ENCODE measurements at regions not wholly inside any gene's neighbourhood (a gene's known extent, or its start where the extent isn't known, plus 50 kb on each side); places are given as distances from the start of the nearest gene placed in this dataset.

DNA sequence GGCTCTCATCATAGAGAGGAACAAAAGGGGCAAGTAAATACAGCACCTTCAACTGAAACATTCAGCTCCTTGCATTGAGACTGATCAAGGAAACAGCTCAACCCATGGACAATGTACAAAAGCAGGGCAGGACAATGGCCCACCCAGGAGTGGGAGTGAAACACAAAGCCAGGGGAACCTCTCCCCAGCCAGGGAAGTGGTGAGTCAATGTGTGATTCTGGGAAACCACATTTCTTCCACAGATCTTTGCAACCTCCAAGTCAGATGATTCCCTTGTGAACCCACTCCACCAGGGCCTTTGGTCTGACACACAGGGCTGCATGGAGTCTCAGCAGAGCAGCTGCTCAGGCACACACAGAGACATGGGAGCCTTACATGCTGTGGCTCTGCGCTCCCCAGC lies 294.5 kb downstream of the NR4A2 start:
- Histone ChIP-seq H3K4me1 (no peaks in the 10 kb centered on the region), H3K27ac (no peak overlapping the region), H3K27me3 (no peaks in the 10 kb centered on the region), H3K9me3 (no peaks in the 10 kb centered on the region), H3K4me3 (no peak overlapping the region), H3K36me3 (no peaks in the 10 kb centered on the region)
- no peak for DNase-seq
- TF ChIP-seq, protein P1, sequence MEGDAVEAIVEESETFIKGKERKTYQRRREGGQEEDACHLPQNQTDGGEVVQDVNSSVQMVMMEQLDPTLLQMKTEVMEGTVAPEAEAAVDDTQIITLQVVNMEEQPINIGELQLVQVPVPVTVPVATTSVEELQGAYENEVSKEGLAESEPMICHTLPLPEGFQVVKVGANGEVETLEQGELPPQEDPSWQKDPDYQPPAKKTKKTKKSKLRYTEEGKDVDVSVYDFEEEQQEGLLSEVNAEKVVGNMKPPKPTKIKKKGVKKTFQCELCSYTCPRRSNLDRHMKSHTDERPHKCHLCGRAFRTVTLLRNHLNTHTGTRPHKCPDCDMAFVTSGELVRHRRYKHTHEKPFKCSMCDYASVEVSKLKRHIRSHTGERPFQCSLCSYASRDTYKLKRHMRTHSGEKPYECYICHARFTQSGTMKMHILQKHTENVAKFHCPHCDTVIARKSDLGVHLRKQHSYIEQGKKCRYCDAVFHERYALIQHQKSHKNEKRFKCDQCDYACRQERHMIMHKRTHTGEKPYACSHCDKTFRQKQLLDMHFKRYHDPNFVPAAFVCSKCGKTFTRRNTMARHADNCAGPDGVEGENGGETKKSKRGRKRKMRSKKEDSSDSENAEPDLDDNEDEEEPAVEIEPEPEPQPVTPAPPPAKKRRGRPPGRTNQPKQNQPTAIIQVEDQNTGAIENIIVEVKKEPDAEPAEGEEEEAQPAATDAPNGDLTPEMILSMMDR (IDR thresholded peaks at IDR 0.05) = no peak
- TF ChIP-seq POLR2A (IDR thresholded peaks at IDR 0.05) = no peak

DNA sequence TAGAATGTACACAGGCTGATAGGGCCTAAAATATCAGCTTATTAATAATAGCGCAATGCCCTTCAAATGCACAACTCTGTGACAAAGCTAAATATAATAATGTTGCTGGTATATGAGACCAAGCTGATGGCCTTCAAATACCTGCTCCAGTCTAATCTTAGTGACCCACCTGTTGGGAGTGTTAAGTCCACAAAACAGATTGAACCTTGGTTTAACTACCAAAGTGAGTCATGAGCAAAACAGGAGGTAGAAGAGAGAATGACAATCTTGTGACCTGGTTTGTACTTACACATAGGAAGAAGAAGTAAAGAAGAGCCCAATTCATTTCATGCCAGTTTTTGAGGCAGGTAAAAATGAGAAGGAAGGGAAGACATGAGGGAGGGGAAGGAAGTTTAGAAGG lies 295.0 kb downstream of the NR4A2 start:
- Histone ChIP-seq H3K27me3 (no peaks in the 10 kb centered on the region), H3K9me3 (no peaks in the 10 kb centered on the region), H3K4me3 (no peak overlapping the region), H3K4me1 (no peaks in the 10 kb centered on the region), H3K36me3 (no peaks in the 10 kb centered on the region), H3K27ac (no peak overlapping the region)
- no peak for TF ChIP-seq POLR2A (IDR thresholded peaks at IDR 0.05)
- DNase-seq = no peak

DNA sequence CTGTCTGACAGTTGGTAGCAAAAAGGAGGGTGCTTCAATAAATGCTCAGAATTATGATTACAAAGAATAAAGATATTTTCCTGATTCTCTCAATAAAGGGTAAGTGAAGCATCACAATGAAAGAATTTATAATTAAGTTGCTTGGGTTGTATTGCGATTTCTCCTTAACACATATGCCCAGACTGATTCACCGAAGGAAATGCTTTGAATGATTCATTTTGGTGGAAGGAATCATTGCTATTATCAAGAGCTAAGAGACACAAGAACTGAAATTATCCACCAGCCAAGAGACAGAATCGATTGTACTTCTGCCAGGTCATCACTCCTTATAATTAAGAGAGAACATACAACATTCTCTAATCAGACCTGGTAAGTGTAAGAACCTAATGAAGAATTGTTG lies 301.4 kb downstream of the NR4A2 start:
- Histone ChIP-seq H3K36me3 (no peaks in the 10 kb centered on the region), H3K27ac (no peak overlapping the region), H3K27me3 (no peaks in the 10 kb centered on the region), H3K4me1 (no peaks in the 10 kb centered on the region), H3K4me3 (no peak overlapping the region), H3K9me3 (no peaks in the 10 kb centered on the region)
- TF ChIP-seq, protein P1 (IDR thresholded peaks at IDR 0.05) = no peak
- DNase-seq = no peak

DNA sequence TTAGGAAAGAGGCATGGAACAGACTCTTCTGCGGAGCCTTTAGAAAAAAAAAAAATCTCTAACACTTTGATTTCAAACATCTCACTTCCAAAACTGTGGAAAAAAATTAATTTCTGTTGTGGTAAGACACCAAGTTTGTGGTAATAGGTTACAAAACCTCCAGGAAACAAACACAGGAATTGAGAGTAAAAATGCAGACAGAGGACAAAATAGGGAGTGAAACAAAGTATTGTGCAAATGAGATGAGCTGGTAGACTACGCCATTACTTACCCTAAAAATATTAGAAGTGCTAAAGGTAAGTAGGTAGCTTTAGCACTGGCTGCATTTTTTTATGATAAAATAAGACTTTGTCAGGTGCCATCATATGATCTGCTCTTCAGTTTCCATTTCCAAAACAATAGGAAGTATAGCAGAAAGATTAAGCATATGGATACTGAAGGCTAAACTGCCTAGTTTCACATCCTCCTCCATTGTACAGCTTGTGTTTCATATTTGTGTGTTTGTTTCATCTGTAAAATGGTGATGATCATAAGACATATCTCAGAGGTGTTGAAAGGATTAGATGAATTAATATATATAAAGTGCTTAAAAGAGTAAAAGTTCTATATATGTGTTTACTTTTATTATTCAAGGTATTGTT lies 309.2 kb downstream of the NR4A2 start:
- H3K9me3 ChIP-seq = no peaks in the 10 kb centered on the region
- H3K27me3 ChIP-seq = no peaks in the 10 kb centered on the region
- no peak for TF ChIP-seq POLR2A (IDR thresholded peaks at IDR 0.05)
- TF ChIP-seq, protein P1 (IDR thresholded peaks at IDR 0.05) = no peak
- H3K4me1 ChIP-seq = no peaks in the 10 kb centered on the region
- no peak overlapping the region for H3K27ac ChIP-seq
- H3K4me3 ChIP-seq = no peak overlapping the region
- no peak for DNase-seq
- H3K36me3 ChIP-seq = no peaks in the 10 kb centered on the region

DNA sequence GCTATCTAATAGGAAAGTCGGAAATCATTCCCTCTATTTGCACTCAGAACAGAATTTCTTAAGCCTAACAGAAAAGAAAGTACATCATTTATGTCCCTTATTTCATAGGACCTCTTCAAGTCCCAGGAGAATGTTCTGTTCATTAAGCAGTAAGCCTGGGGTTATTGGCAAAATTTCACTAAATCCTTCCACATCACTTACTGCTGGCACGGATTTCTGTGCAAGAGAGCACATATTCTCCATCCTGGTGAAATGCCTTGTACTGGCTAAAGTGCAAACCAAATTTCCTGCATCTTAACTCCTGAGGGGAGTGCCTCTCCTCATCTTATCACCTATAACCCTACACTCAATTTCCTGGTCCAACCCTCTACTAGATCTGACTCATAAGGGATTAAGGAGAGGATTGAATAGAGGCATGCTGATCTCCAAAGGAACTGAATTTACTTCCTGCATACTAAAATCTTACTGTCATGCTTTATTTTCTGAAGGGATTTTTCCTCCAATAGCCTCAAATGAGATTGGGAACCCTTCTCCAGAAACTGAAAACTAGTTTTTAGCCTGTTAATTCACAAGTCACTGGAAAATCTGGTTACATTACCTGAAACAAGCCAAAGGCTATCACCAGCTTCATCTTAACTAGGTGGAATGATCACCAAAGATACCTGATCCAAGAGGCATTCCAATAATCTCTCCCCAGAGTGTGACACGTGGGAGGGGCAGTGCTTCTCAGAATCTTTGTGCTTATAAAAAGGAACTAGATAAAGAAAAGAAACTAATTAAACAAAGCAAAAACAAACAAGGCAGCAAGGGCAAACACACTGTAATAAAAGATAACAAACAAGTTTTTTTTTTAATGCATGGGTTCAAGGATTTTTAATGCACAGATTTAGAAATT lies 311.1 kb downstream of the NR4A2 start:
- Histone ChIP-seq H3K27me3 (no peaks in the 10 kb centered on the region), H3K27ac (no peak overlapping the region), H3K4me3 (no peak overlapping the region), H3K4me1 (no peaks in the 10 kb centered on the region), H3K36me3 (no peaks in the 10 kb centered on the region), H3K9me3 (no peaks in the 10 kb centered on the region)
- DNase-seq = no peak
- TF ChIP-seq POLR2A (IDR thresholded peaks at IDR 0.05) = no peak
- TF ChIP-seq, protein P1 (IDR thresholded peaks at IDR 0.05) = no peak

DNA sequence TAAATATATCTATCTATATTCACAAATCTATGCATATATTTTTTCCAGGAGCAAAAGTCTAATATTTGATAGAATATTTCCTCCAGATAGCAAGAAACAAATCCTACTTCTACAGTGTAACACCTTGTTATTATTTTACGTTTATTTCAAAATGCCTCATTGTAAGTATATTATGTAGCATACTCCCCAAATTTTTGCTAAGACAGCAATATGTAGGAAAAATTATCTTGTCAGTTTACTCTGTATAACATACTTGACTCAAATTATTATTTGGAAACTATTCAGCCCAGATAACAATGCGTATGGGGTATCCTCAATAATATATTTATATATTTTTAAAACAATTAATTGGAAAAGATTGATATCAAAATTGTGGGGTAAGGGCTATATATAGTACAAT lies 313.2 kb downstream of the NR4A2 start:
- H3K9me3 ChIP-seq = no peaks in the 10 kb centered on the region
- H3K4me1 ChIP-seq = no peaks in the 10 kb centered on the region
- no peak overlapping the region for H3K4me3 ChIP-seq
- H3K36me3 ChIP-seq = no peaks in the 10 kb centered on the region
- TF ChIP-seq POLR2A (IDR thresholded peaks at IDR 0.05) = no peak
- TF ChIP-seq, protein P1 (IDR thresholded peaks at IDR 0.05) = no peak
- H3K27ac ChIP-seq = no peak overlapping the region
- H3K27me3 ChIP-seq = no peaks in the 10 kb centered on the region
- no peak for DNase-seq

Data from Peyer's patch (tissue), 4 donors.